ENCODE measurements at regions not wholly inside any gene's neighbourhood (a gene's known extent, or its start where the extent isn't known, plus 50 kb on each side); places are given as distances from the start of the nearest gene placed in this dataset.

- no peak for TF ChIP-seq TAF1 (IDR thresholded peaks at IDR 0.05; ENCODE audit: low read depth)
- no peak for TF ChIP-seq CTCF (IDR thresholded peaks at IDR 0.05; ENCODE audit: poor library complexity, severe bottlenecking)
- TF ChIP-seq RAD21 (conservative IDR thresholded peaks at IDR 0.05) = no peak
These were observed 302.7 kb downstream of the ETS1 start for GRCh38 chr11:128284634-128285033.
